GM23338 (cell line): ENCODE measurements at regions not wholly inside any gene's neighbourhood (a gene's known extent, or its start where the extent isn't known, plus 50 kb on each side); places are given as distances from the start of the nearest gene placed in this dataset.

Source experiments
- ATAC-seq: fragments of 200-7000 bp; cut with Tn5 transposase; 3 replicates; pipeline ENCODE4 v1.9.1; 2020
- DNase-seq: peaks from one replicate; pipeline ENCODE4 v3.0.0-alpha.2; 2015; ENCODE audit warnings: low spot score
- H2AFZ ChIP-seq: fragments of 200-600 bp; sonication (generic); 2 replicates; pipeline ENCODE4 v1.8.0; 2016; ENCODE audit warnings: antibody characterized with exemption, mild to moderate bottlenecking, moderate library complexity
- H3F3A ChIP-seq: fragments of 200-600 bp; sonication (generic); replicated peaks from 2 replicates; pipeline ENCODE4 v1.8.0; 2017; ENCODE audit warnings: antibody characterized with exemption, mixed run types, low read depth
- H3K27ac ChIP-seq: fragments of 200-600 bp; sonication (generic); 2 replicates; pipeline ENCODE4 v1.6.1; 2016; ENCODE audit warnings: low read depth
- H3K27me3 ChIP-seq: fragments of 200-600 bp; sonication (generic); 2 replicates; pipeline ENCODE4 v1.8.0; 2016; ENCODE audit warnings: mild to moderate bottlenecking, mixed run types, moderate library complexity; ENCODE audit not compliant: insufficient read depth
- H3K36me3 ChIP-seq: fragments of 200-600 bp; sonication (generic); 2 replicates; pipeline ENCODE4 v1.8.0; 2016; ENCODE audit warnings: mild to moderate bottlenecking; ENCODE audit not compliant: insufficient read depth
- H3K4me1 ChIP-seq: fragments of 200-600 bp; sonication (generic); 2 replicates; pipeline ENCODE4 v1.8.0; 2016; ENCODE audit warnings: mild to moderate bottlenecking, moderate library complexity; ENCODE audit not compliant: insufficient read depth
- H3K4me2 ChIP-seq: fragments of 200-600 bp; sonication (generic); 2 replicates; pipeline ENCODE4 v1.7.1; 2017; ENCODE audit warnings: mixed run types
- H3K4me3 ChIP-seq: fragments of 200-600 bp; sonication (generic); 2 replicates; pipeline ENCODE4 v1.6.1; 2016; ENCODE audit warnings: mixed run types
- H3K79me2 ChIP-seq: fragments of 200-600 bp; sonication (generic); replicated peaks from 2 replicates; pipeline ENCODE4 v1.8.0; 2017; ENCODE audit warnings: mild to moderate bottlenecking; ENCODE audit not compliant: insufficient read depth
- H3K9me2 ChIP-seq: fragments of 200-600 bp; sonication (generic); 2 replicates; pipeline ENCODE4 v1.8.0; 2017; ENCODE audit not compliant: insufficient read depth
- H4K20me1 ChIP-seq: fragments of 200-600 bp; sonication (generic); replicated peaks from 2 replicates; pipeline ENCODE4 v1.8.0; 2017; ENCODE audit warnings: mild to moderate bottlenecking; ENCODE audit not compliant: insufficient read depth
- H3K27ac Mint-ChIP-seq: 2 replicates; pipeline ENCODE4 v1.8.0; 2020; ENCODE audit warnings: inconsistent platforms, mild to moderate bottlenecking, moderate library complexity, mixed read lengths
- H3K27me3 Mint-ChIP-seq: 3 replicates; pipeline ENCODE4 v1.8.0; 2022; ENCODE audit warnings: low read depth, mild to moderate bottlenecking, moderate library complexity, mixed read lengths, inconsistent platforms; ENCODE audit not compliant: insufficient read depth, poor library complexity
- H3K36me3 Mint-ChIP-seq: 3 replicates; pipeline ENCODE4 v1.8.0; 2021; ENCODE audit warnings: low read depth, mild to moderate bottlenecking, inconsistent platforms, moderate library complexity, mixed read lengths
- H3K4me1 Mint-ChIP-seq: 3 replicates; pipeline ENCODE4 v1.8.0; 2020; ENCODE audit warnings: mild to moderate bottlenecking, inconsistent platforms, mixed read lengths
- H3K4me3 Mint-ChIP-seq: 3 replicates; pipeline ENCODE4 v1.8.0; 2021; ENCODE audit warnings: moderate library complexity, mild to moderate bottlenecking, inconsistent platforms, mixed read lengths
- H3K9me3 Mint-ChIP-seq: 3 replicates; pipeline ENCODE4 v1.8.0; 2020; ENCODE audit warnings: moderate library complexity, mild to moderate bottlenecking, inconsistent platforms, mixed read lengths
- EZH2 ChIP-seq: fragments of 200-600 bp; sonication (generic); IDR thresholded peaks from one replicate; pipeline ENCODE4 v1.8.0; 2017; ENCODE audit warnings: antibody characterized with exemption, mild to moderate bottlenecking, low read depth; ENCODE audit not compliant: unreplicated experiment
- EZH2phosphoT487 ChIP-seq: fragments of 200-600 bp; sonication (generic); IDR thresholded peaks from one replicate; pipeline ENCODE4 v1.8.1; 2018; ENCODE audit warnings: antibody characterized with exemption; ENCODE audit not compliant: unreplicated experiment
- JUNB ChIP-seq: IDR thresholded peaks from one replicate; pipeline ENCODE4 v1.6.1; 2016; ENCODE audit warnings: antibody characterized with exemption; ENCODE audit not compliant: unreplicated experiment
- NANOG ChIP-seq: IDR thresholded peaks from 2 replicates; pipeline ENCODE4 v1.6.1; 2016; ENCODE audit warnings: antibody characterized with exemption, borderline replicate concordance
- POLR2AphosphoS5 ChIP-seq: IDR thresholded peaks from 2 replicates; pipeline ENCODE4 v1.6.1; 2016; ENCODE audit warnings: antibody characterized with exemption, low read depth
- ZNF114 ChIP-seq: fragments of 250-450 bp; sonication (Bioruptor Pico); IDR thresholded peaks from 2 replicates; pipeline ENCODE4 v1.5.0; 2020; ENCODE audit warnings: mild to moderate bottlenecking, moderate library complexity
- ZNF331 ChIP-seq: fragments of 250-450 bp; sonication (Bioruptor Pico); IDR thresholded peaks from 2 replicates; pipeline ENCODE4 v1.5.0; 2020; ENCODE audit warnings: low read depth, mild to moderate bottlenecking, moderate library complexity
- TF ChIP-seq, protein P1 (sequence below): fragments of 250-450 bp; sonication (Bioruptor Pico); IDR thresholded peaks from 2 replicates; pipeline ENCODE4 v1.5.0; 2020; ENCODE audit warnings: mild to moderate bottlenecking, moderate library complexity

DNA sequence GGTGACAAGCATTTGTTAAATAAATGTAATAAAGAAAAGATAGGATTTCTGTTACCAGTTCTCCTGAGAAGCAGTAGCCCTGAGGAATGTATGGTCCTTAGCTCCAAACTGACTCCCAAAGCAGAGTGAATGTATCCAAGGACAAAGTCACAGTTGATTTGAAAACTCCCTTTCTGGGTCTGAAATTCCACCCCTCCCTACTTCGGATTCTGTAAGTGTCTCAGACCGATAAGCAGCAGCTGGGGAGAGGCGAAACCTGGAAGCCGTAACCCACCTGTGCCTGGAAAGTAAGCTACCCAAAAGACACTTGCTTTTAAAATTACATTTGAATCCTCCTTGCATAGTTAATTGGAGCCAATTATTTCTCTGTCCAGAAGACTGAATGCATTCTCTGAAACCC is 122.9 kb upstream of the FRMD4A start (continued):
- TF ChIP-seq, protein P1, sequence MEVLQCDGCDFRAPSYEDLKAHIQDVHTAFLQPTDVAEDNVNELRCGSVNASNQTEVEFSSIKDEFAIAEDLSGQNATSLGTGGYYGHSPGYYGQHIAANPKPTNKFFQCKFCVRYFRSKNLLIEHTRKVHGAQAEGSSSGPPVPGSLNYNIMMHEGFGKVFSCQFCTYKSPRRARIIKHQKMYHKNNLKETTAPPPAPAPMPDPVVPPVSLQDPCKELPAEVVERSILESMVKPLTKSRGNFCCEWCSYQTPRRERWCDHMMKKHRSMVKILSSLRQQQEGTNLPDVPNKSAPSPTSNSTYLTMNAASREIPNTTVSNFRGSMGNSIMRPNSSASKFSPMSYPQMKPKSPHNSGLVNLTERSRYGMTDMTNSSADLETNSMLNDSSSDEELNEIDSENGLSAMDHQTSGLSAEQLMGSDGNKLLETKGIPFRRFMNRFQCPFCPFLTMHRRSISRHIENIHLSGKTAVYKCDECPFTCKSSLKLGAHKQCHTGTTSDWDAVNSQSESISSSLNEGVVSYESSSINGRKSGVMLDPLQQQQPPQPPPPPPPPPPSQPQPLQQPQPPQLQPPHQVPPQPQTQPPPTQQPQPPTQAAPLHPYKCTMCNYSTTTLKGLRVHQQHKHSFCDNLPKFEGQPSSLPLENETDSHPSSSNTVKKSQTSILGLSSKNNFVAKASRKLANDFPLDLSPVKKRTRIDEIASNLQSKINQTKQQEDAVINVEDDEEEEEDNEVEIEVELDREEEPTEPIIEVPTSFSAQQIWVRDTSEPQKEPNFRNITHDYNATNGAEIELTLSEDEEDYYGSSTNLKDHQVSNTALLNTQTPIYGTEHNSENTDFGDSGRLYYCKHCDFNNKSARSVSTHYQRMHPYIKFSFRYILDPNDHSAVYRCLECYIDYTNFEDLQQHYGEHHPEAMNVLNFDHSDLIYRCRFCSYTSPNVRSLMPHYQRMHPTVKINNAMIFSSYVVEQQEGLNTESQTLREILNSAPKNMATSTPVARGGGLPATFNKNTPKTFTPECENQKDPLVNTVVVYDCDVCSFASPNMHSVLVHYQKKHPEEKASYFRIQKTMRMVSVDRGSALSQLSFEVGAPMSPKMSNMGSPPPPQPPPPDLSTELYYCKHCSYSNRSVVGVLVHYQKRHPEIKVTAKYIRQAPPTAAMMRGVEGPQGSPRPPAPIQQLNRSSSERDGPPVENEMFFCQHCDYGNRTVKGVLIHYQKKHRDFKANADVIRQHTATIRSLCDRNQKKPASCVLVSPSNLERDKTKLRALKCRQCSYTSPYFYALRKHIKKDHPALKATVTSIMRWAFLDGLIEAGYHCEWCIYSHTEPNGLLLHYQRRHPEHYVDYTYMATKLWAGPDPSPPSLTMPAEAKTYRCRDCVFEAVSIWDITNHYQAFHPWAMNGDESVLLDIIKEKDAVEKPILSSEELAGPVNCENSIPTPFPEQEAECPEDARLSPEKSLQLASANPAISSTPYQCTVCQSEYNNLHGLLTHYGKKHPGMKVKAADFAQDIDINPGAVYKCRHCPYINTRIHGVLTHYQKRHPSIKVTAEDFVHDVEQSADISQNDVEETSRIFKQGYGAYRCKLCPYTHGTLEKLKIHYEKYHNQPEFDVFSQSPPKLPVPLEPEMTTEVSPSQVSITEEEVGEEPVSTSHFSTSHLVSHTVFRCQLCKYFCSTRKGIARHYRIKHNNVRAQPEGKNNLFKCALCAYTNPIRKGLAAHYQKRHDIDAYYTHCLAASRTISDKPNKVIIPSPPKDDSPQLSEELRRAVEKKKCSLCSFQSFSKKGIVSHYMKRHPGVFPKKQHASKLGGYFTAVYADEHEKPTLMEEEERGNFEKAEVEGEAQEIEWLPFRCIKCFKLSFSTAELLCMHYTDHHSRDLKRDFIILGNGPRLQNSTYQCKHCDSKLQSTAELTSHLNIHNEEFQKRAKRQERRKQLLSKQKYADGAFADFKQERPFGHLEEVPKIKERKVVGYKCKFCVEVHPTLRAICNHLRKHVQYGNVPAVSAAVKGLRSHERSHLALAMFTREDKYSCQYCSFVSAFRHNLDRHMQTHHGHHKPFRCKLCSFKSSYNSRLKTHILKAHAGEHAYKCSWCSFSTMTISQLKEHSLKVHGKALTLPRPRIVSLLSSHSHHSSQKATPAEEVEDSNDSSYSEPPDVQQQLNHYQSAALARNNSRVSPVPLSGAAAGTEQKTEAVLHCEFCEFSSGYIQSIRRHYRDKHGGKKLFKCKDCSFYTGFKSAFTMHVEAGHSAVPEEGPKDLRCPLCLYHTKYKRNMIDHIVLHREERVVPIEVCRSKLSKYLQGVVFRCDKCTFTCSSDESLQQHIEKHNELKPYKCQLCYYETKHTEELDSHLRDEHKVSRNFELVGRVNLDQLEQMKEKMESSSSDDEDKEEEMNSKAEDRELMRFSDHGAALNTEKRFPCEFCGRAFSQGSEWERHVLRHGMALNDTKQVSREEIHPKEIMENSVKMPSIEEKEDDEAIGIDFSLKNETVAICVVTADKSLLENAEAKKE (CRISPR knock-in tag) = no peak
- TF ChIP-seq ZNF114 (CRISPR knock-in tag) = no peak
- no peak for TF ChIP-seq EZH2phosphoT487

DNA sequence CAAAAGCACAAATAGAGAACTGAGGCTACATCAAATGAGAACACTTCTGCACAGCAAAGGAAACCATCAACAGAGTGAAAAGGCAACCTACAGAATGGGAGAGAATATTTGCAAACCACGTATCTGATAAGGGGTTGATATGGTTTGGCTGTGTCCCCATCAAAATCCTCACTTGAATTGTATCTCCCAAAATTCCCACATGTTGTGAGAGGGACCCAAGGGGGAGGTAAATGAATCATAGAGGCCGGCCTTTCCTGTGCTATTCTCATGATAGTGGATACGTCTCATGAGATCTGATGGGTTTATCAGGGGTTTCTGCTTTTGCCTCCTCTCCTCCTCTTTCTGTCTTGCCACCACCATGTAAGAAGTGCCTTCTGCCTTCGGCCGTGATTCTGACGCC is 120.6 kb upstream of the FRMD4A start:
- H3K4me3 ChIP-seq = no peak overlapping the region
- H3K27me3 ChIP-seq = no peaks in the 10 kb centered on the region
- DNase-seq (no peak), ATAC-seq (no peak)
- Mint-ChIP-seq H3K36me3 (no peaks in the 10 kb centered on the region), H3K4me3 (no peak overlapping the region), H3K9me3 (no peaks in the 10 kb centered on the region), H3K4me1 (no peaks in the 10 kb centered on the region; the same call in 2 of the 3 replicates), H3K27me3 (peaks cover 6% of the 10 kb centered on the region), H3K27ac (no peak overlapping the region)
- no peaks in the 10 kb centered on the region for H4K20me1 ChIP-seq
- no peak overlapping the region for H3K4me2 ChIP-seq
- no peak overlapping the region for H2AFZ ChIP-seq
- H3K79me2 ChIP-seq = no peaks in the 10 kb centered on the region
- 0 out of 2 replicates have a peak, but pooled peaks cover 3% of the 10 kb centered on the region for H3K9me2 ChIP-seq
- no peak for TF ChIP-seq EZH2
- no peak for TF ChIP-seq POLR2AphosphoS5
- TF ChIP-seq ZNF114 (CRISPR knock-in tag) = no peak
- TF ChIP-seq, protein P1 (CRISPR knock-in tag) = no peak
- no peak for TF ChIP-seq NANOG
- no peak for TF ChIP-seq ZNF331 (CRISPR knock-in tag)
- TF ChIP-seq JUNB = no peak
- H3K27ac ChIP-seq = no peak overlapping the region
- H3K4me1 ChIP-seq = no peaks in the 10 kb centered on the region
- peaks cover 8% of the 10 kb centered on the region; the same call in 1 of the 2 replicates for H3F3A ChIP-seq
- H3K36me3 ChIP-seq = no peaks in the 10 kb centered on the region
